Transverse colon (tissue), 4 donors: ENCODE measurements at regions not wholly inside any gene's neighbourhood (a gene's known extent, or its start where the extent isn't known, plus 50 kb on each side); places are given as distances from the start of the nearest gene placed in this dataset.

ENCODE experiments used
- CTCF ChIP-seq, 5 experiments: fragments of 200-600 bp in 3 of 5; fragments of 450-650 bp in 2 of 5; sonication (generic) in 3 of 5; IDR thresholded peaks; 1 replicate in 2 of 5; 2 replicates in 3 of 5; pipeline ENCODE4 v1.5.1; 2016 to 2017; ENCODE audit warnings: antibody characterized with exemption in 5 of 5, inconsistent platforms in 3 of 5, mild to moderate bottlenecking in 2 of 5, moderate library complexity in 1 of 5
- EP300 ChIP-seq: sonication (generic); formaldehyde crosslinking; IDR thresholded peaks from one replicate; pipeline ENCODE4 v1.6.1; 2017; ENCODE audit warnings: antibody characterized with exemption, low read depth
- POLR2A ChIP-seq: fragments of 450-650 bp; IDR thresholded peaks from one replicate; pipeline ENCODE4 v1.6.1; 2016; ENCODE audit warnings: antibody characterized with exemption, mild to moderate bottlenecking, moderate library complexity
- POLR2AphosphoS5 ChIP-seq, 3 donors: sonication (generic); formaldehyde crosslinking; IDR thresholded peaks; one replicate each; pipeline ENCODE4 v1.6.1; 2016; ENCODE audit warnings: antibody characterized with exemption in 3 of 3

- TF ChIP-seq CTCF (IDR thresholded peaks at IDR 0.05) (no peak), POLR2A (no peak), POLR2AphosphoS5 (IDR thresholded peaks at IDR 0.05) (no peak), EP300 (no peak)
Measured at GRCh38 chr7:157475601-157476000, 138.8 kb downstream of the DNAJB6 start.
